Adipocyte (in vitro differentiated cells): ENCODE measurements at regions not wholly inside any gene's neighbourhood (a gene's known extent, or its start where the extent isn't known, plus 50 kb on each side); places are given as distances from the start of the nearest gene placed in this dataset.

Experiments
- DNase-seq: peaks from one replicate; pipeline ENCODE4 v3.0.0-alpha.2; 2015; ENCODE audit warnings: low read depth
- H3K27me3 ChIP-seq: replicated peaks from 2 replicates; pipeline ENCODE4 v1.7.0; 2013; ENCODE audit warnings: mild to moderate bottlenecking, low read length, moderate library complexity; ENCODE audit not compliant: control insufficient read depth, insufficient read depth
- H3K36me3 ChIP-seq: 2 replicates; pipeline ENCODE4 v1.7.0; 2013; ENCODE audit warnings: low read length, mild to moderate bottlenecking, moderate library complexity; ENCODE audit not compliant: control insufficient read depth, insufficient read depth, severe bottlenecking
- H3K4me1 ChIP-seq: 2 replicates; pipeline ENCODE4 v1.7.0; 2013; ENCODE audit warnings: mild to moderate bottlenecking, low read length, moderate library complexity; ENCODE audit not compliant: control insufficient read depth, insufficient read depth
- H3K4me3 ChIP-seq: 2 replicates; pipeline ENCODE4 v1.7.0; 2013; ENCODE audit warnings: mild to moderate bottlenecking, low read length, moderate library complexity
- H3K9ac ChIP-seq: 2 replicates; pipeline ENCODE4 v1.7.0; 2013; ENCODE audit warnings: mild to moderate bottlenecking, low read length, moderate library complexity
- H3K9me3 ChIP-seq: 2 replicates; pipeline ENCODE4 v1.7.0; 2013; ENCODE audit warnings: mild to moderate bottlenecking, low read length, moderate library complexity; ENCODE audit not compliant: control insufficient read depth

DNA sequence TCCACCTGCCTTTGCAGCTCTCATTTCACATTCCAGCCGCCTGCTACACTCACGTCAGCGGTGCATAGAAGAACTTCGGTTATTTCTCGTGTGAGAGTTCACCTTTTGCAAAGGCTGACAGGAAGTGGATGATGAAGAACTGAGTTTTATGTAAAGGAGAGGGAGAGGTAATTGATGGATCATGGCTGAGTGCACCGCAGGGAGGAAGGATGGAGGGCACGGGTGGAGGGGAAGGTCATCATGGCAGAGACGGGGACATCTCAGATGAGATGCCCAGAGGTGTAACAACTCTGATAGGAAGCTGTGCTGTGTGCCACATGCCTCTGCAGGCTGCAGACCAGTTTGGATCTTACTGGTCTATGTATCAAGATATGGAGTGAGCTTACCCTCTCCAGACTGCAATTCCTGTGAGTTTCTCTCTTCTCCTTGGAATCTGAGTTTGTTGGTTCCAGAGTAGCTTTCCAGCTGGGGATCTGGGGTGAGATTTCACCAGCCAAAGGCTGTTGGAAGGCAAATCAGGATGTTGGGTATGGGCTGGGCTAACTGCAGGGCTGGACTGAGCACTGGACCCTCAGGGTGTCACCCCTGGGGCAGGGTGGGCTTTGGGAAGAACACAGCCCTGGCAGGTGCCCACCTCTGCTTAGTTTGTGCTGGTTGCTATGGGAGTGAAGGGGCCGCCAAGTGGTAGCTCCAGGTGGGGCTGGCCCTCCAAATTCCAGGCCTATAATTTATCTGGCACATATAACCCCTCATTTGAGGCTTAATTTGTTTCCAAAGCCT lies 777.0 kb downstream of the KCNJ18 start:
- H3K27me3 ChIP-seq = no peaks in the 10 kb centered on the region

DNA sequence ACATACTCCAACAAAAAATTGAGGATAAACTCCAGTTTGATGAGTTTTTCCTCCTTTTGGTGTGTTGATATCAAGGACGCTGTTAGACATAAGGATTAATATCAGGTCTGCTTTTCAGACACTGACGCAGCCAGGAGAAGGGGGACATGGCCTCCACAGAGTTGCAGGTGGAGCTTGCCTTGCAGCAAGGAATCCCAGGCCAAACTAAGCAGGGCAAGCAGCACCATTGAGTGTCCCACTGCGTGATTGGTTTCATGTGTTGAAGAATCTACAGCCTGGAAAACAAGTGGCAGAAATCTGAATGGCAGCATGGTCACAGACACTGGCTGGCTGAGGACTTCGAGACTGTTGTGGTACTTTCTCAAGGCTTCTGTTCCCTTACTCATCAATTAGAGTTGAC lies 777.6 kb downstream of the KCNJ18 start:
- Histone ChIP-seq H3K36me3 (no peaks in the 10 kb centered on the region), H3K27me3 (no peaks in the 10 kb centered on the region), H3K4me3 (no peak overlapping the region), H3K9me3 (no peaks in the 10 kb centered on the region), H3K9ac (no peak overlapping the region), H3K4me1 (no peaks in the 10 kb centered on the region)
- DNase-seq = no peak

More for the DNA sequence above, 777.0 kb downstream of the KCNJ18 start:
- Histone ChIP-seq H3K36me3 (no peaks in the 10 kb centered on the region), H3K9me3 (no peaks in the 10 kb centered on the region), H3K4me3 (no peak overlapping the region), H3K4me1 (no peaks in the 10 kb centered on the region), H3K9ac (no peak overlapping the region)
- no peak for DNase-seq

DNA sequence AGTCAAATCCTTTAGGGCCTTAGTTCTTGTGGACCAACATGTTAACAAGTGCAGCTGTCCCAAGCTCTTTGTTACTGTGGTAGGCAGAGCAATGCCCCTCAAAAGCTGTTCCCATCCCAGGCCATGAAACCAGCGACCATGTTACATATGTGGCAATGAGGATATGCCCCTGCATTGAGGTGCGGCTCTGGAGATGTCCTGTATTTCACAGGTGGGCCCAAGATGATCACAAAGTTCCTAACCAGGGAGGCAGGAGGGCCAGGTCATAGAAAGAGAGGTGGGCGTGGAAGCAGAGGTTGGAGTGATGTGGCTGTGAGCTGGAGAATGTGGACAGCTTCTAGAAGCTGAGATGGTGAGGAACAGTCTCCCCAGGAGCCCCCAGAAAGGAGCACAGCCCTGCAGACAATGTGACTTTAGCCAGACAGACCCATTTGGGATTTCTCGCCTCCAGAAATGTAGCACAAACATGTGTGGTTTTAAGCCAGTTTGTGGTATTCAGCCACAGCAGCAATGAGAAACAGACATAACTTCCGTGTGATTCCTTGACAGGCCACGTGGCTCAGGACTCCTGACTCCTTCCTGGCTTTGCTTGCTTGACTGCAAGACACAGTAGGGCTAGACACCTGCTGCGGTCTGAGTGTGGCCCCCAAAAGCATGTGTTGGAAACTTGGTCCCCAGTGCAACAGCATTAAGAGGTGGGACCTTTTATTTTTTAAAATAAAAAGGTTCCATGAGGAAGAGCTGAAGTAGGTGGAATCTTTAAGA lies 778.3 kb downstream of the KCNJ18 start:
- no peaks in the 10 kb centered on the region for H3K9me3 ChIP-seq
- no peak for DNase-seq
- no peak overlapping the region for H3K9ac ChIP-seq

DNA sequence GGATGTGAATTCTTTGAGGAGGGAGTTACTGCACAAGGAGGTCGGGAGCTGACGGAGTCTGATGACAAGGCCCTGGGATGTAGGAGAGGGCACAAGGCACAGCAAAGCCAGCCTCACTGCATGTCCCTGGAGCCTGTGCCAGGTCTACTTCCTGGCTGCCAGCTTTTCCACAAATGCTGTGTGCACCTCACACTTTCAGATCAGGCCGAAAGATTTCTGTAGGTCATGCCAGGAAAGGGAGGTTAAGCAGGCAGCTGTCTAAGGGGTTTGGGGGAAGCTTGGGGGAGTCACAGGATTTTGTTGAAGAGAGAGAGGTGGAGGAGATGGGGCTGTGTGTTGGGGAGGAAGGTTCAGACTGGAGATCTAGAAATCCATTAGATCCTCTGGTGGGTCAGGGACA lies 792.5 kb downstream of the KCNJ18 start:
- no peaks in the 10 kb centered on the region for H3K9me3 ChIP-seq
- no peaks in the 10 kb centered on the region for H3K4me1 ChIP-seq
- H3K27me3 ChIP-seq = no peaks in the 10 kb centered on the region

More for the DNA sequence above, 778.3 kb downstream of the KCNJ18 start:
- no peaks in the 10 kb centered on the region for H3K27me3 ChIP-seq
- no peaks in the 10 kb centered on the region for H3K4me1 ChIP-seq
- no peaks in the 10 kb centered on the region for H3K36me3 ChIP-seq
- H3K4me3 ChIP-seq = no peak overlapping the region

DNA sequence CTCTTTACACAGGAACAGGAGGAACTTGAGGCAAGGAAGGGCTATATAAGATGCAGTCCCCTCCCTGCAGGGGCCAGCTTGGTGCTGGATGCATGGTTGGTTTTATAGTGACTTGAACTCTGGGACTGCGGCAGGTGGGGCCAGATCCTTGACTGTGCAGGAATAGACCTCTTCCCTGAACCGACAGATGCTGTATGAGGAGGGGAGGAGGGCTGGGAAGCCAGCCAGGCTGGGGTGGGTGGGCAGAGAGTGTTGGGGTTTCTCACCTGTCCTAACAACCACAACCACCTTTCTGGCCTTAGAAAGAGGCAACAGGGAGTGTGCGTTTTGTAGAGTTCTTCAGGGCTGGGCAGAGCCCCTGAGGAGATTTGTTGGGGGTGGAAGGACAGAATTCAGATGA lies 798.1 kb downstream of the KCNJ18 start:
- Histone ChIP-seq H3K9ac (no peak overlapping the region), H3K4me1 (no peaks in the 10 kb centered on the region), H3K36me3 (no peaks in the 10 kb centered on the region), H3K27me3 (no peaks in the 10 kb centered on the region), H3K4me3 (no peak overlapping the region), H3K9me3 (no peaks in the 10 kb centered on the region)
- DNase-seq = no peak

More for the DNA sequence above, 792.5 kb downstream of the KCNJ18 start:
- Histone ChIP-seq H3K4me3 (no peak overlapping the region), H3K36me3 (no peaks in the 10 kb centered on the region), H3K9ac (no peak overlapping the region)
- DNase-seq = no peak

DNA sequence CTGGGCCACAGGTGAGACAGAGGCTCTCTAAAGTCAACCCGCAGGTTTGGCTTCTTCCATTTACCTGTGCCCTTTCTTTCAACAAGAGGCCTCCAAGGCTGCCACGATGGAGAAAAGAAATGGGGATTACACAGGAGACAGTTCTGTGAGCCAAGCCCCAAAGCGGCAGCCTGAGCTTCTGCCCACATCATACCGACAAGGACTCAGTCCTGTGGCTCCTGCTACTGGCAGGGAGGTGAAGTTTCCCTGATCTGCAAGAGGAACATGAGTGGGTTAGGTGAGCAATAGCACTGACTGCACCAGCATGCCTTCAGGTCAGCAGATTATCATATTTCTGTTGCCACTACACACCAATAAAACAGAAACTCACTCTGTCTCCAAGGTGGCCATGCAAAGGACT lies 800.0 kb downstream of the KCNJ18 start:
- no peaks in the 10 kb centered on the region for H3K9me3 ChIP-seq
- DNase-seq = no peak
- H3K9ac ChIP-seq = no peak overlapping the region
- no peaks in the 10 kb centered on the region for H3K27me3 ChIP-seq
- H3K4me3 ChIP-seq = no peak overlapping the region
- no peaks in the 10 kb centered on the region for H3K4me1 ChIP-seq
- no peaks in the 10 kb centered on the region for H3K36me3 ChIP-seq

DNA sequence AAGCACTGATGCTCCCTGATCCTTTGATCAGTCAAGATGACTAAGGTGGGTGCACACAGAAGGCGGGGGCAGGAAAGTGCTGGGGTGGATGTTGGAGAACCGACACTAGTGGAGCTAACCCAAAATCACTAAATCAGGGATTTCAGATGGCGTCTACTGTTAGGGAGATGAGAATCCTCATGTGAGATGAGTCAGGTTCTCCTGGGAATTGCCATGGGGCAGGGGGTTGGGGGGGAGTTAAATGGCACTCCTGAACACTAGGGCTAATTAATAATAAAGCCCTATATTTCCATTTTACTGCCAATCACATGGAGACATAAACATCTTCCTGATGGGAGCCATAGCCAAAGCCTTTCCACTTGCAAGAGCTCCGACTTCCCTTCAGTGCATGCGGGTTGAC lies 804.1 kb downstream of the KCNJ18 start:
- no peaks in the 10 kb centered on the region for H3K27me3 ChIP-seq
- DNase-seq = no peak

DNA sequence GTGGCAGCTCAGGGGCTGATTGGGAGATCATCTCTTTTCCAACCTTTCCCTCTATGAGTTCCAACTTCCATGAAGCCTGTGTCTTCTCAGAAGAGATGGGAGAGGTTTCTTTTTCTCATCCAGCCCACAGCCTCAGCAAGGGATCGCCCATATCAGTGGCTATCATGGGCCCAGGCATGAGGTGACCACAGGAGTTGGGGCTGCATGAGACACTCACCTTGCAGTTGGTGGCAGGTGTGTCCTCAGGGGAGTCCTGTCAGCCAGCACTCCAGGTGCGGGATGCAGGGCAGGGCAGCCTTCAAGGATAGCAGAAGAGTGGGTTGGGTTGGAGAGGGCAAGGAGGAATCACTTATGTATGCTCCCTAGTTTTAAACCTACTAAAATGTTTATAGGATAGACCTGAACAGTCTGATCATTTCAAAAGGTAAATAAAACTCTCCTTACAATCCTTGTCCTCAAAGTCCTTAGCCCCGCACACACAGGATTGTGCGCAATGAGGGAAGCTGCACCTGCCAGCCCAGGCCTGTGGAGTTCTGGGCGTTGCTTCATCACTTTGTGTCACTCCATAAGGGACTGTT lies 811.1 kb downstream of the KCNJ18 start:
- no peaks in the 10 kb centered on the region for H3K27me3 ChIP-seq
- H3K9ac ChIP-seq = no peak overlapping the region
- H3K36me3 ChIP-seq = no peaks in the 10 kb centered on the region
- no peaks in the 10 kb centered on the region for H3K4me1 ChIP-seq
- no peaks in the 10 kb centered on the region for H3K9me3 ChIP-seq
- DNase-seq = no peak
- H3K4me3 ChIP-seq = no peak overlapping the region

More for the DNA sequence above, 804.1 kb downstream of the KCNJ18 start:
- no peaks in the 10 kb centered on the region for H3K4me1 ChIP-seq
- H3K9me3 ChIP-seq = no peaks in the 10 kb centered on the region
- no peak overlapping the region for H3K9ac ChIP-seq
- H3K4me3 ChIP-seq = no peak overlapping the region
- no peaks in the 10 kb centered on the region for H3K36me3 ChIP-seq

DNA sequence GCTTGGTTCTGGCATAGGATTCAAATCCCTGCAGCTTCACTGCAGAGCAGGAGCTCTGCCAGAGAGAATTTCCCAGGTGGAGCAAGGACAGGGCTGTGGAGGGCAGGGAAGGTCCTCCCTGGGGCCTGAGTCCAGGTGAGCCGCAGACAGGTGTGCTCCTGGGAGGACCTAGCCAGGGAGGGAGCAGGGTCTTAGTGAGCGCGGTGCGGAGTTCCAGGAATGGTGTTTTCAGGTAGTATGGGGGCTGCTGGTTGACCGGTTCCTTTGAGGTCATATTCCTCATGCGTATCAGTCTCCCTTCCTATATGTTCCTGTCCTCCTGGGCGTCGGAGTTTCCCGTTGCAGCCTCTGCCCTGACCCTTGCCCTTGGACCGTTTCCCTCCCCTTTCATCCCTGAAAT lies 813.3 kb downstream of the KCNJ18 start:
- Histone ChIP-seq H3K4me3 (no peak overlapping the region), H3K4me1 (no peaks in the 10 kb centered on the region), H3K27me3 (no peaks in the 10 kb centered on the region), H3K36me3 (no peaks in the 10 kb centered on the region), H3K9ac (no peak overlapping the region), H3K9me3 (no peaks in the 10 kb centered on the region)
- DNase-seq = no peak

DNA sequence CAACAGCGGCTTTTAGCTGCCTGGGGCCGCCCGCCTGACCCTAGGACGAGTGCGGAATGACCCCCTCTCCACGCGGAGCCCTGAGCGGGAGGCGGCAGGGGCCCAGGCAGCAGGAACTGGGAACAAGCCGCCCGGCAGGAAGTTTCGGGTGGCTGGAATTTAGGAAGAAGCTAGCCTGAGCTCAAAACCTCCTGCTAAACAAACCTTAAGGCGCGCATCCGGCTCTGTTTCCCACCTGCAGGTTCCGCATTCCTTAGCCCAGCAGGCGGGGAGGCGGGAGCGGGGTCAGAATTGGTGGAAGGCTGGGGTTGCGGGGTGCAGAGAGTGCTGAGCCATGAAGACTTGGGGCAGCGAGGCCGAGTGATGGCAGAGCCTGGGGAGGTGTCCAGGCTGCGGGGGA lies 813.9 kb downstream of the KCNJ18 start:
- H3K4me1 ChIP-seq = no peaks in the 10 kb centered on the region
- no peak overlapping the region for H3K9ac ChIP-seq
- DNase-seq = no peak

DNA sequence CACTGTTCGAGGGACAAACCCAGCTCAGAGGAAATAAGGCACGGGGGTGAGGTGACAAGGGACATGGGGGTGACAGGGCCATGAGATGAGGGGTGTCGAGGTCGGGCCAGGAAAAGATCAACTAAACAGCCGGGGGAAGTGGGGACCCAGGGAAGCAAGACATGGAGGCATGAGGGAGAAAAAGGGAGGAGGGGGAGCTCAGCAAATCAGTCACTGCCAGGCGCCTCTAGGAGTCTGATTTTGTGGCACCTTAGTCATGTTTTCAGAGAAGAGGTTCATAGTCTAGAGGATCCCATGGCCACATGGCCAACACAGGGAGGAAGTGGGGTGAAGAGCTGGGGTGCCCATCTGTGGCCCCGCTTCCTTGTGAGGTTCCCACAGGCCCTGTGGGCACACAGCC lies 814.5 kb downstream of the KCNJ18 start:
- Histone ChIP-seq H3K27me3 (no peaks in the 10 kb centered on the region), H3K9me3 (no peaks in the 10 kb centered on the region), H3K4me1 (no peaks in the 10 kb centered on the region), H3K9ac (no peak overlapping the region), H3K36me3 (no peaks in the 10 kb centered on the region), H3K4me3 (no peak overlapping the region)
- DNase-seq = no peak

More for the DNA sequence above, 813.9 kb downstream of the KCNJ18 start:
- no peaks in the 10 kb centered on the region for H3K9me3 ChIP-seq
- H3K36me3 ChIP-seq = no peaks in the 10 kb centered on the region
- H3K4me3 ChIP-seq = no peak overlapping the region
- no peaks in the 10 kb centered on the region for H3K27me3 ChIP-seq
